ENCODE measurements at regions not wholly inside any gene's neighbourhood (a gene's known extent, or its start where the extent isn't known, plus 50 kb on each side); places are given as distances from the start of the nearest gene placed in this dataset.

DNA sequence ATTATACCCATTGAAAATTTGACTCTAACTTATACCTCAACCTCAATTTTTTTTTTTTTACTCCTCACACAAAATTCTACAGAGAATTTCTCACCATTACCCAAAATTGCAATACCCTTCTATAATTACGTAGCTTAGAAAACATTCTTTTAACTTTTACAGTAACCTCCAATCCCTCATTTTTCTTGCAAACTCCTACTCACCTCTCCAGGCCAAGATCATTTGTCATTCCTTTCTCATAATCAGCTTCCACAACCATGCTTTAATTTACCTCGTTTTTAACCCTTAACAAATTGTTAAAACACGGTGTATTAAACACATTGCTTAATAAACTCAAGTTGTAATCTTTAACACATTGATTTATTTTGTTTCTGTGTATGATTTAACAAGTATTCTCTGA is 289.7 kb upstream of the TRAM1L1 start:
- TF ChIP-seq, protein P1, sequence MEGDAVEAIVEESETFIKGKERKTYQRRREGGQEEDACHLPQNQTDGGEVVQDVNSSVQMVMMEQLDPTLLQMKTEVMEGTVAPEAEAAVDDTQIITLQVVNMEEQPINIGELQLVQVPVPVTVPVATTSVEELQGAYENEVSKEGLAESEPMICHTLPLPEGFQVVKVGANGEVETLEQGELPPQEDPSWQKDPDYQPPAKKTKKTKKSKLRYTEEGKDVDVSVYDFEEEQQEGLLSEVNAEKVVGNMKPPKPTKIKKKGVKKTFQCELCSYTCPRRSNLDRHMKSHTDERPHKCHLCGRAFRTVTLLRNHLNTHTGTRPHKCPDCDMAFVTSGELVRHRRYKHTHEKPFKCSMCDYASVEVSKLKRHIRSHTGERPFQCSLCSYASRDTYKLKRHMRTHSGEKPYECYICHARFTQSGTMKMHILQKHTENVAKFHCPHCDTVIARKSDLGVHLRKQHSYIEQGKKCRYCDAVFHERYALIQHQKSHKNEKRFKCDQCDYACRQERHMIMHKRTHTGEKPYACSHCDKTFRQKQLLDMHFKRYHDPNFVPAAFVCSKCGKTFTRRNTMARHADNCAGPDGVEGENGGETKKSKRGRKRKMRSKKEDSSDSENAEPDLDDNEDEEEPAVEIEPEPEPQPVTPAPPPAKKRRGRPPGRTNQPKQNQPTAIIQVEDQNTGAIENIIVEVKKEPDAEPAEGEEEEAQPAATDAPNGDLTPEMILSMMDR (IDR thresholded peaks at IDR 0.05), result no peak
- TF ChIP-seq EHMT2 (IDR thresholded peaks at IDR 0.05; ENCODE audit: low read depth), result no peak
- TF ChIP-seq, protein P2, sequence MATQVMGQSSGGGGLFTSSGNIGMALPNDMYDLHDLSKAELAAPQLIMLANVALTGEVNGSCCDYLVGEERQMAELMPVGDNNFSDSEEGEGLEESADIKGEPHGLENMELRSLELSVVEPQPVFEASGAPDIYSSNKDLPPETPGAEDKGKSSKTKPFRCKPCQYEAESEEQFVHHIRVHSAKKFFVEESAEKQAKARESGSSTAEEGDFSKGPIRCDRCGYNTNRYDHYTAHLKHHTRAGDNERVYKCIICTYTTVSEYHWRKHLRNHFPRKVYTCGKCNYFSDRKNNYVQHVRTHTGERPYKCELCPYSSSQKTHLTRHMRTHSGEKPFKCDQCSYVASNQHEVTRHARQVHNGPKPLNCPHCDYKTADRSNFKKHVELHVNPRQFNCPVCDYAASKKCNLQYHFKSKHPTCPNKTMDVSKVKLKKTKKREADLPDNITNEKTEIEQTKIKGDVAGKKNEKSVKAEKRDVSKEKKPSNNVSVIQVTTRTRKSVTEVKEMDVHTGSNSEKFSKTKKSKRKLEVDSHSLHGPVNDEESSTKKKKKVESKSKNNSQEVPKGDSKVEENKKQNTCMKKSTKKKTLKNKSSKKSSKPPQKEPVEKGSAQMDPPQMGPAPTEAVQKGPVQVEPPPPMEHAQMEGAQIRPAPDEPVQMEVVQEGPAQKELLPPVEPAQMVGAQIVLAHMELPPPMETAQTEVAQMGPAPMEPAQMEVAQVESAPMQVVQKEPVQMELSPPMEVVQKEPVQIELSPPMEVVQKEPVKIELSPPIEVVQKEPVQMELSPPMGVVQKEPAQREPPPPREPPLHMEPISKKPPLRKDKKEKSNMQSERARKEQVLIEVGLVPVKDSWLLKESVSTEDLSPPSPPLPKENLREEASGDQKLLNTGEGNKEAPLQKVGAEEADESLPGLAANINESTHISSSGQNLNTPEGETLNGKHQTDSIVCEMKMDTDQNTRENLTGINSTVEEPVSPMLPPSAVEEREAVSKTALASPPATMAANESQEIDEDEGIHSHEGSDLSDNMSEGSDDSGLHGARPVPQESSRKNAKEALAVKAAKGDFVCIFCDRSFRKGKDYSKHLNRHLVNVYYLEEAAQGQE (IDR thresholded peaks at IDR 0.05), result no peak
- TF ChIP-seq, protein P3, sequence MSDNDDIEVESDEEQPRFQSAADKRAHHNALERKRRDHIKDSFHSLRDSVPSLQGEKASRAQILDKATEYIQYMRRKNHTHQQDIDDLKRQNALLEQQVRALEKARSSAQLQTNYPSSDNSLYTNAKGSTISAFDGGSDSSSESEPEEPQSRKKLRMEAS (IDR thresholded peaks at IDR 0.05), result no peak
- TF ChIP-seq POLR2AphosphoS2 (conservative IDR thresholded peaks at IDR 0.05; ENCODE audit: low read length), result no peak
- TF ChIP-seq EP300 (IDR thresholded peaks at IDR 0.05), result no peak
- no peak for TF ChIP-seq MAZ (IDR thresholded peaks at IDR 0.05; ENCODE audit: borderline replicate concordance, low read depth, low read length)

All from A549 (cell line).